Type B pancreatic cell (in vitro differentiated cells): ENCODE measurements at regions not wholly inside any gene's neighbourhood (a gene's known extent, or its start where the extent isn't known, plus 50 kb on each side); places are given as distances from the start of the nearest gene placed in this dataset.
A peak's percentile ranks its signal among the peaks of the same experiment; 100 is the strongest.

Experiments used
- DNase-seq: peaks from one replicate; pipeline ENCODE4 v3.0.0; 2021; ENCODE audit warnings: mixed read lengths; ENCODE audit not compliant: unreplicated experiment; ENCODE audit errors: extremely low spot score
- H3K27ac Mint-ChIP-seq: 2 replicates; pipeline ENCODE4 v1.8.0; 2021; ENCODE audit warnings: mild to moderate bottlenecking, mixed read lengths
- H3K27me3 Mint-ChIP-seq: 2 replicates; pipeline ENCODE4 v1.8.0; 2021; ENCODE audit warnings: mixed read lengths
- H3K36me3 Mint-ChIP-seq: 2 replicates; pipeline ENCODE4 v1.8.0; 2021; ENCODE audit warnings: mixed read lengths
- H3K4me1 Mint-ChIP-seq: one replicate; pipeline ENCODE4 v1.8.0; 2021; ENCODE audit warnings: mixed read lengths; ENCODE audit not compliant: unreplicated experiment
- H3K4me3 Mint-ChIP-seq: 2 replicates; pipeline ENCODE4 v1.8.0; 2021; ENCODE audit warnings: mild to moderate bottlenecking, mixed read lengths
- H3K9me3 Mint-ChIP-seq: 2 replicates; pipeline ENCODE4 v1.8.0; 2021; ENCODE audit warnings: mixed read lengths
- CTCF ChIP-seq: fragments of 200-600 bp; sonication (generic); conservative IDR thresholded peaks from 2 replicates; pipeline ENCODE4 v1.5.0; 2021; ENCODE audit warnings: antibody characterized with exemption, mild to moderate bottlenecking

GRCh38 chr5:123790226-123790625 lies 278.2 kb downstream of the CSNK1G3 start:
- Mint-ChIP-seq H3K27ac (no peak overlapping the region), H3K4me3 (no peak overlapping the region), H3K4me1 (peaks cover 19% of the 10 kb centered on the region), H3K36me3 (peaks cover 9% of the 10 kb centered on the region), H3K9me3 (peaks cover 18% of the 10 kb centered on the region), H3K27me3 (peaks cover 47% of the 10 kb centered on the region)
- DNase-seq: no peak
- no peak for TF ChIP-seq CTCF

GRCh38 chr5:123787635-123788034 lies 275.7 kb downstream of the CSNK1G3 start:
- H3K27me3 Mint-ChIP-seq: peaks cover 41% of the 10 kb centered on the region
- TF ChIP-seq CTCF: no peak
- H3K27ac Mint-ChIP-seq: no peak overlapping the region
- DNase-seq: no peak
- H3K9me3 Mint-ChIP-seq: peaks cover 14% of the 10 kb centered on the region
- no peak overlapping the region for H3K4me3 Mint-ChIP-seq
- H3K36me3 Mint-ChIP-seq: peaks cover 9% of the 10 kb centered on the region
- peaks cover 24% of the 10 kb centered on the region for H3K4me1 Mint-ChIP-seq

DNA sequence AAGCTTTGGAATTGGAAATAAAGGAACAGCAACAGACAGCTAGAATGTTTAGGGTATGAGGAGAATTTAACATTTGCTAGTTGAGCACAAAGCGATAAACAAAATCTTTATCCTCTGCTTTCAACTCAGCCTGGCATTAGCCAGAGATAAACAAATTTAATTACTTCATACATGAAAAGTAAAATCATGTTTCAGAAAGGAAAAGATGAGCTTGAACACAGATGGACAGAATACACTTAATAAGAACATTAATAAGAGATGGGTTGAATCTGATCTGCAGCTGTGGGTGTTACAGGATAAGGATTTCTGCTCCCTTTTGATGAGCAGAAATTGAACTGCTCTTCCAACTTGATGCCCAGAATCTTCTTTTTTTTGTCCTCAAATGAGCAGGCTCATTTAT lies 275.2 kb downstream of the CSNK1G3 start:
- DNase-seq: no peak
- no peak for TF ChIP-seq CTCF
- Mint-ChIP-seq H3K27me3 (peaks cover 41% of the 10 kb centered on the region), H3K27ac (no peak overlapping the region), H3K9me3 (peaks cover 14% of the 10 kb centered on the region), H3K4me3 (no peak overlapping the region), H3K36me3 (peaks cover 9% of the 10 kb centered on the region), H3K4me1 (peaks cover 24% of the 10 kb centered on the region)

DNA sequence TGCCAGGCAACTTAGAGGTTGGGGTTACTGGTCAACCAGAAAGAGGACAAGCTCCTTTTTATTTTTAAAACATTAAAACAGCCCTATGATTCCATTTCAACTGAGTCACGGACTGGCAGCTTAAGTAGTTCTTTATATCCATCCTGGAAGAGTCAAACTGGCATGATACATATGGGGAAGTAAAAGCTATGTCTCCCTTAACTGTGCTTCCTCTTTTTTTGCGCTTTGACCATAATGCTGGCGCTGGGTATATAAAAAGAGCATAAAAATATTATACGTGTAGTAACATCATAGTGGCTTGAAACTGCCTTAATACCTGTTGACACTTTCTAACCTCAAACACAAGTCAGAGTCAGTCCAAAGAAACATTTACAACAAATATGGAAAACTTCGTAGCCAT lies 274.4 kb downstream of the CSNK1G3 start:
- Mint-ChIP-seq H3K4me1 (peaks cover 24% of the 10 kb centered on the region), H3K4me3 (no peak overlapping the region), H3K27ac (no peak overlapping the region), H3K9me3 (peaks cover 14% of the 10 kb centered on the region), H3K36me3 (peaks cover 9% of the 10 kb centered on the region), H3K27me3 (peaks cover 41% of the 10 kb centered on the region)
- no peak for TF ChIP-seq CTCF
- DNase-seq: no peak

- peaks cover 24% of the 10 kb centered on the region for H3K4me1 Mint-ChIP-seq
- peaks cover 46% of the 10 kb centered on the region for H3K27me3 Mint-ChIP-seq
- DNase-seq: no peak
- peaks cover 9% of the 10 kb centered on the region for H3K36me3 Mint-ChIP-seq
- H3K9me3 Mint-ChIP-seq: peaks cover 14% of the 10 kb centered on the region
- H3K4me3 Mint-ChIP-seq: peak overlapping the region; percentile 72
- peak overlapping the region; percentile 60 for H3K27ac Mint-ChIP-seq
- TF ChIP-seq CTCF: no peak
These were observed 273.4 kb downstream of the CSNK1G3 start for GRCh38 chr5:123785162-123786071.
